NCI-H2227 treated with DMSO at 0.1 percent for 48 hours (cell line): ENCODE measurements at regions not wholly inside any gene's neighbourhood (a gene's known extent, or its start where the extent isn't known, plus 50 kb on each side); places are given as distances from the start of the nearest gene placed in this dataset.
"Not testable (repeated sequence)": the region's sequence is repeated elsewhere in the genome, so short reads cannot be mapped to it uniquely, and the experiment has no call there.

Experiments used
- DNase-seq: peaks from one replicate; lab custom pipeline; 2025; lab: John Stamatoyannopoulos, UW

DNA sequence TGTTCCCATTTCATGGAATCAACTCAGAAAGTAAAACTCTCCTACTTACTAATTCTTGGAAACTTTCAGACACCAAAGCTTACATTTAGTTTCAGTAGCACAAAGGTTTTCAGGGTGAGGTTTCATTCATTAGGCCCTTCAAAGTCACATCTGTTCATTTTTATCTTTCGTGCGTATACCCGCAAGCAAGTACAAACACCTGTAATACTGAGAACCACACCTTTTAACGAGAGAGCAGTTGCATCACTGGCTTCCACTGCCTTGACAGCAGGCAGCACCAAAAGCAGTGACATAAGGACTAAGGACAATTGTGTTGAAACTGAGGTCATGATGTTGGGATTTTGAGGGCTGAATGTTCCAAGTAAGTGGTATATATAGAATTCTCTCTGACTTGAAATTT lies 60.5 kb downstream of the GOLGA6L22 start:
- not testable (repeated sequence) for DNase-seq

GRCh38 chr15:22526537-22526936 lies 67.8 kb downstream of the GOLGA6L22 start:
- not testable (repeated sequence) for DNase-seq

DNA sequence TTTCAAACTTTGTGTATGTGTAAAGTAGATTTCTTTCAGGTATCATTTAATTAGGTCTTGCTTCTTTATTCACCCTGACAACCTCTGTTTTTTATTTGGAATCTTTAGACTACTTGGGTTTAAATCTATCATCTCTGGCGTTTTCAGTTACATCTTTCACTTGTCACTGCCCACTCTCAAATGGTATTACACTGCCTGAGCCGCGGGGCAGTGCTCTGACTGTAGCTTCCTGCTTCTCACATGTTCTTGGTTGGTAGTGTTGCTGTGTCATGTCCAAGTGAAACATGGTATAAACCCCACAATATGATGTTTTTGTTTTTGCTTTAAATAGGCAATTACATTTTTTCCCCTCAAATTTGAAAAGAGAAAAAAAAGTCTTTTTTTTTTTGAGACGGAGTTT lies 68.3 kb downstream of the GOLGA6L22 start:
- not testable (repeated sequence) for DNase-seq

GRCh38 chr15:22529200-22529599 lies 70.5 kb downstream of the GOLGA6L22 start:
- DNase-seq, result not testable (repeated sequence)

- DNase-seq, result not testable (repeated sequence)
These were observed 101.0 kb downstream of the GOLGA6L22 start for GRCh38 chr15:22559701-22560100.

DNA sequence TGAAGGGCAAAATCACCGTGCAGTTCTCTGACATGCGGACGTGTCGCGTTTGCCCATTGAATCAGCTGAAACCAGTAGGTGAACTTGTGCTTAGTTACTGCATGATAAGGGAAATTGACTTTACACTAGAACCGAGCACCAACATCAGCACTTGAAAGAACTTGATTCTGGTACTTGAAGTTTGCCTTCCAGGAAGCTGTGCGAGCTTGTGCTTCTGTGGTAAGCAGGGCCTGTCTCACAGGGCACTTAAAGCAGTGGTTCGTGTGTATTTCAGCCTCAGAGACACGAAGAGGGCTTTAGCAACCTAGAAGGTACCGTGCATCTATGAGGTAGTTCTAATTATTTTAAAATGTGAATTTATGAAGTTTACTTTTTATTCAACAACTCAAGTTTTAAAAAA lies 103.0 kb downstream of the GOLGA6L22 start:
- not testable (repeated sequence) for DNase-seq

- DNase-seq, result not testable (repeated sequence)
These were observed 107.8 kb downstream of the GOLGA6L22 start for GRCh38 chr15:22566510-22566909.

DNA sequence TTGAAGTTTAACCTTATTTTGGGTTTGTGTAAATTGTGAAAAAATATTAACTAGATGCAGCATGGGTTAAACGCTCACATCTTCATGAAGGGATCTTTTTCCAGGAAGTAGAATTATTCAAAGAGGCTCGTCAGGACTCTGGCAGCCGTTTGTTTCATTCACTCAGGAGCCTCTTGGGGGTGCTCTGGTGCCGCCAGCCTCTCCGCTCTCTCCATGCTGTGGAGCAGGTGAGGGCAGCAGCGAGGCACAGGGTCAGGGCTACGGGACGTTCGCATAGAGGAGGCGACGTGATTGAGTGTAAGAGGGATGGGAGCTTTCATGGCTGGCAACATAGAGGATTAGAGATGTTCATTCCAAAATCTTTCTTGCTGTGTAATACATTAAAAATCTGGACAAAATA lies 110.8 kb downstream of the GOLGA6L22 start:
- DNase-seq, result not testable (repeated sequence)

- DNase-seq, result not testable (repeated sequence)
These were observed 113.5 kb downstream of the GOLGA6L22 start for GRCh38 chr15:22572152-22572735.

DNA sequence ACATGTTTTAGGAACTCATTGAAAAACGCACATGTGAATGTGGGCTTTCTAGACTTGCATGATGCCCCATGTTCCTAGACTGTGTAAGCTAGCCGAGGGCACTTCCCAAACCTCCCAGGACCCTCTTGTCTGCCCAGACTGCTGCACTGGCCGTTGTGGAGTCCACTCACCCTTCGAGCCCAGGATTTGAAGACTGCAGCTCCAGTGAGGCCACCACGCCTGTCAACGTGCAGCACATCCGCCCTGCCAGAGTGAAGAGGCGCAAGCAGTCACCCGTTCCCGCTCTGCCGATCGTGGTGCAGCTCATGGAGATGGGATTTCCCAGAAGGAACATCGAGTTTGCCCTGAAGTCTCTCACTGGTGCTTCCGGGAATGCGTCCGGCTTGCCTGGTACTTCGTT lies 114.1 kb downstream of the GOLGA6L22 start:
- not testable (repeated sequence) for DNase-seq

DNA sequence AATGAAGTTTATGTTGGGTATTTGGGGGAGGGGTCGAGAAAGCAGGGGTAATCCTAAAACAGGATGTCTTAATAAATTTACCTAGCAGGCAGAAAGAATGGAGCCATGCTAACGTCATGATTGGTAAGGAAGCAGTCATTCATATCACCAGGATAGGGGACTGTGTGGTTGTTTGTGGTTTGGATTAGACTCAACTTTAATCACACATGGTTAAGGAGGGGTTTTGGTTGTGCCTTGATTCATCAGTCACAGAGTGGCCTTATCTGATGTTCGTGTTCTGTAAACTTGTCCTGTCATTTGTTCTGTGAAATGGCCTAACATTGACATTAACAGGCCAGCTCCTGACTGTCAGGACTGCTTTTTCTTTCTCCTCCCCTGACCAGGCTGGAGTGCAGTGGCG lies 119.1 kb downstream of the GOLGA6L22 start:
- DNase-seq, result not testable (repeated sequence)

- DNase-seq, result not testable (repeated sequence)
These were observed 120.5 kb downstream of the GOLGA6L22 start for GRCh38 chr15:22579213-22579612.

DNA sequence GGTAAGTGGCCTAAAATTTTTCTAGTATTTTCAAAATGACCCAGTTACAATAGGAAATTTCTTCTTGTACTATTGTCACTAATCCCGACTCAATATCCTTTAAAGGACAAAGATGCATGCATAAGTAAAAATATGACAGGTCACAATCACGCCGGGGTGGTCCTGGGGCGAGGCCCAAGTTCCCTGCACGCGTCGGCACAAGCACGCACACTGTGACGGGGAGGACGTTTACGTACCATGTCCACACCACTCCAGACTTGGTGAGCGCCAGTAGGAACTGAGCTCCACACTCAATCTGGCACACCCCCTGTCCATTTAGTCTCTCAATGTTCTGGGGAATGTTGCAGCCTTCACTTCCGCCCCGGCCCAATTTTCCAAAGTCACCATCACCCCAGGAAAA lies 128.7 kb downstream of the GOLGA6L22 start:
- not testable (repeated sequence) for DNase-seq

DNA sequence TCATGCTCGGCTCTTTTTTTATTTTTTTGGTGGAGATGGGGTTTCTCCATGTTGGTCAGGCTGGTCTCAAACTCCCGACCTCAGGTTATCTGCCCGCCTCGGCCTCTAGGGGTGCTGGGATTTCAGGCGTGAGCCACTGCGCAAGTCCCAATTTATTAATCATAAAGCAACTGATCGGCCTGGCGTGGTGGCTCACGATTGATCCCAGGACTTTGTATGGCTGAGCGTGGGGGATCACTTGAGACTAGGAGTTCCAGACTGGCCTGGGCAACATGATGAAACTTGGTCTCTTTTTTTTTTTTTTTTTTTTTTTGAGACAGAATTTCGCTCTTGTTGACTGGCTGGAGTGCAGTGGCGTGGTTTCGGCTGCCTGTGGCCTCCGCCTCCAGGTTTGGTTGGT lies 139.8 kb downstream of the GOLGA6L22 start:
- DNase-seq, result not testable (repeated sequence)

- DNase-seq, result not testable (repeated sequence)
These were observed 141.0 kb downstream of the GOLGA6L22 start for GRCh38 chr15:22599526-22600320.

DNA sequence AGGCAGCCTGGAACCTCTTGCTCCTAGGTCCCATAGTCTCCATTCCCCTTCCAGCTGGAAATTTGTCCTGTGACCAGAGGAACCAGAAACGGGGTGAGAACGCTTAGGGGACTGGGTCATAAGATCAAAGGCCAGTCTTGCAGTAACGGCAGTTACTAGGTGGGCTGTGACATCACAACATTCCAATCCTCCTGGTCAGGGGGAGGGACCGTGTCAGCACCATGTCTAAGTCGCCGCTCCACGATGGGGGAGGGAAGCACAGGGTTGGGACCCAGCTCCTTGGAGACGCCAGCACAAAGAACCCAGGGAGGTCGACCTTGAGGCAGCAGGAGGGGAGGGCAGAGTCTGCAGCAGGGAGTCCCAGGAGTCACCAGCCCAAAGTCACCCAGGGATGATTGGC lies 158.3 kb downstream of the GOLGA6L22 start:
- not testable (repeated sequence) for DNase-seq

- DNase-seq, result not testable (repeated sequence)
These were observed 154.7 kb upstream of the NIPA1 start for GRCh38 chr15:22631789-22632188.

DNA sequence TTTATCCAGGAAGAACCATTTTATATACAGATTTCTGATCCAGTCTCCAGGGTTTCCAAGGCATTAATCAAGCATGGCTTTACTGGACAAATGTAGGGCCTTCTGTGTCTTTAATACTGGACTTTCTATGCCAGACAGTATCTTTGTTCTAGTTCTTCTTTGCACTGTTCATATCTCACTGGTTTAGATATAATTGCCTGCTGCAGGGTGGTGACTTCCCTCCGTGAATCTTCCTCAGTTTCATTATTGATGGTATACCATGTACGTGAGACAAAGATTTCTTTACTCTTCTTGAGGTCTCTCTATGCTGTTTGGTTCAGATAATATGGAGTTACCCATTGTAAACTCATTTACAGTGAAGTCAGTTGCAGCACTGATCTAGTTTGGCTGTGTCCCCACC lies 146.5 kb upstream of the NIPA1 start:
- not testable (repeated sequence) for DNase-seq

- DNase-seq, result not testable (repeated sequence)
These were observed 137.0 kb upstream of the NIPA1 start for GRCh38 chr15:22649458-22649857.

- not testable (repeated sequence) for DNase-seq
These were observed 135.3 kb upstream of the NIPA1 start for GRCh38 chr15:22651179-22651578.

DNA sequence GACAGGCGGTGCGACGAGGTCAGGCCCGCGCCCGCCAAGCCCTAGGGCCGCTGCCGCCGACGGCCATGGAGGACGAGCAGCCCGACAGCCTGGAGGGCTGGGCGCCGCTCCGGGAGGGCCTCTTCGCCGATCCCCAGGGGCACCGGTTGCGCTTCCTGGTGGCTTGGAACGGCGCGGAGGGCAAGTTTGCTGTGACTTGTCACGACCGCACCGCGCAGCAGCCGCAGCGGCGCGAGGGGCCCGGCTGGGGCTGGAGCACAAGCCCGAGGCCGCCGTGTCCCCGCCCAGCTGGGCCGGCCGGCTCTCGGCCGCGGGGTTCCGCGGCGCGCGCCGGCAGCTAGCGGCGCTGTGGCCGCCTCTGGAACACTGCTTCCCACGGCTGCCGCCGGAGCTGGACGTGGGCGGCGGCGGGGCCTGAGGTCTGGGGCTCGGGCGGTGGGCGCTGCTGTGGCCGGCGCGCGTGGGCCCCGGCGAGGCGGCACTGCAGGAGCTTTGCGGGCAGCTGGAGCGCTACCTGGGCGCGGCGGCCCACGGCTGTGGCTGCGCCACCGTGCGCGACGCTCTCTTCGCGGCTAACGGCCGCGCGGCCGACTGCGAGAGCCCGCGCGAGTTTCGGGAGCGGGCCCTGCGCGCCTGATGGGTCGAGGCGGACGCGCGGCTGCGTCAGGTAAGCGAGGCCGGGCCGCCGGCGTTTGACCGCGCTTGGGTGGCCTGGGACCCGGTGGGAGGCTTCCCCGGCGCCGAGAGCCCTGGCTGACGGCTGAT lies 122.0 kb upstream of the NIPA1 start:
- not testable (repeated sequence) for DNase-seq

DNA sequence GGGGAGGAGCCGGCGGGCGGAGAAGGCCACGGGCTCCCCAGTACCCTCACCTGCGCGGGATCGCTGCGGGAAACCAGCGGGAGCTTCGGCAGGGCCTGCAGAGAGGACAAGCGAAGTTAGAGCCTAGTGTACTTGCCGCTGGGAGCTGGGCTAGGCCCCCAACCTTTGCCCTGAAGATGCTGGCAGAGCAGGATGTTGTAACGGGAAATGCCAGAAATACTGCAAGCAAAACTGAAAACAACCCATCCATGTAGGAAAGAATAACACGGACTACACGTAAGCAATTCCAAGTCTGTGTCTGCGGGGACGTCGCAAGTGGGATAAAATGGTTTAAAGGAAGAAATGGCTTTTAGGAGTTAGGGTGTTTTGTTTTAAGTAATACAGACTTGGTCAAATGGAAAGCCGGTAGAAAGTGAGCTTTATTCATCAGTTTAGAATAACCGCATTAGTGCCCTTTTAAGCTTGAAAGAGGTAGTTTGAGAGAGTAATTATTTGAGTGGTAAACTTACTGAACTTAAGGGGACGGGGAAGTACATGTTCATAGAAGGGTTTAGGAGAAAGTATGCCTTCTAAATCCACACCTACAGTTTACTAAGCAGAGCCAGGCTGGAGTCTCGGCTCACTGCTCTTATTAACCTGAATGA lies 121.3 kb upstream of the NIPA1 start:
- DNase-seq, result peak; percentile 3
